WI38 (cell line): ENCODE measurements at regions not wholly inside any gene's neighbourhood (a gene's known extent, or its start where the extent isn't known, plus 50 kb on each side); places are given as distances from the start of the nearest gene placed in this dataset.

Experiments
- H3K4me3 ChIP-seq: 2 replicates; pipeline ENCODE4 v1.5.1; 2011; ENCODE audit warnings: low read depth, mild to moderate bottlenecking, control low read depth, low read length
- TF ChIP-seq, protein P1 (sequence below): IDR thresholded peaks from 2 replicates; pipeline ENCODE4 v1.5.1; 2012; ENCODE audit warnings: low read depth, mild to moderate bottlenecking, control low read depth, low read length

DNA sequence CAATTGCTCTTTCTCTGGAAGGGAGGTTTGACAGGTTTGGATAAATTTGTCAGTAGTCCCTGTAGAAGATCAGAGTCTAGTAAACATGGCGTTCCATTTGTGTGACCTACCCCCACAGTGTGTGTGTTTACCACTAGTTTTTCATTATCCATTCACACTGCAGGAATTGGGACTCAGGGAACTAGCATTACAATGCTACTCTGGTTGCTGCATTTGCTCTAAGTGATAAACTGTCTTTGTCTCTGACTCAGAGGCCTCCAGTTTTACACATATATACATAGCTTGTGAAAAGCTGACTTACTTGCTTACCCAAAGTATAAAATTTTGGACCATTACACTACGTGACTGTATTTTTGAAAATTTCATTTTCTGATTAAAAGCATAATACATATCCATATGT lies 1604.0 kb downstream of the REEP3 start:
- no peak overlapping the region for H3K4me3 ChIP-seq

DNA sequence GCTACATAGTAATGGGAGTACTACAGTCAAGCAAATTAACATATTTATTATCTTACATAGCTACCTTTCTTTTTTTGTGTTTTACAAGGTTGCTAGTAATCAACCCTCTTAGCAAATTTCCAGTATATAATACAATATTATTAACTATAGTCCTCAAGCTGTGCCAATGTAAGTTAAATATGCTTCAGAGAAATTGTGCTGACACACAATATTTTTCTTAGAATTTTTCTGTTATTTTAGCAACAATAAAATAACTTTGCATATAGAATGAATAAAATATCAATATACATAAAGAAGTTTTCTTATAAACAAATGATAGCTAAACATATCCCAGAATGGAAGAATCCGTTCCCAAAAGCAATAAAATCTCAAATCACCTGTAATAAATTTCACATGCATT lies 1605.1 kb downstream of the REEP3 start:
- TF ChIP-seq, protein P1, sequence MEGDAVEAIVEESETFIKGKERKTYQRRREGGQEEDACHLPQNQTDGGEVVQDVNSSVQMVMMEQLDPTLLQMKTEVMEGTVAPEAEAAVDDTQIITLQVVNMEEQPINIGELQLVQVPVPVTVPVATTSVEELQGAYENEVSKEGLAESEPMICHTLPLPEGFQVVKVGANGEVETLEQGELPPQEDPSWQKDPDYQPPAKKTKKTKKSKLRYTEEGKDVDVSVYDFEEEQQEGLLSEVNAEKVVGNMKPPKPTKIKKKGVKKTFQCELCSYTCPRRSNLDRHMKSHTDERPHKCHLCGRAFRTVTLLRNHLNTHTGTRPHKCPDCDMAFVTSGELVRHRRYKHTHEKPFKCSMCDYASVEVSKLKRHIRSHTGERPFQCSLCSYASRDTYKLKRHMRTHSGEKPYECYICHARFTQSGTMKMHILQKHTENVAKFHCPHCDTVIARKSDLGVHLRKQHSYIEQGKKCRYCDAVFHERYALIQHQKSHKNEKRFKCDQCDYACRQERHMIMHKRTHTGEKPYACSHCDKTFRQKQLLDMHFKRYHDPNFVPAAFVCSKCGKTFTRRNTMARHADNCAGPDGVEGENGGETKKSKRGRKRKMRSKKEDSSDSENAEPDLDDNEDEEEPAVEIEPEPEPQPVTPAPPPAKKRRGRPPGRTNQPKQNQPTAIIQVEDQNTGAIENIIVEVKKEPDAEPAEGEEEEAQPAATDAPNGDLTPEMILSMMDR: no peak
- no peak overlapping the region for H3K4me3 ChIP-seq

More for the DNA sequence above, 1604.0 kb downstream of the REEP3 start:
- TF ChIP-seq, protein P1: no peak

DNA sequence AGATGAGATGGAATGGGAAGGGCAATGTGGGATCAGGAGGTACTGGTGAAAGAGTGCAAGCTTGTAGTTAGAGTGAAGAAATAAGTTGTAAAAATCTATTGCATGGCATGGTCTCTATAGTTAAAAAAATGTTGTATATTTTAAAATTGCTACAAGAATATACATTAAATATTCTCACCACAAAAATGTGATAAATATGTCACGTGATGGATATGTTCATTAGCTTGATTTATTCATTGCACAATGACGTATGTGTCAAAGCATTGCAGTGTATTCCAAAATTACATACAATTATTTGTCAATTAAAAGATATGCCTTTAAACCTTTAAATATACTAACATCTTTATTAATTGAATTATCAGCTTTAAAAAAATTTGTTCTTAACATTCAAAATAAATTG lies 1607.1 kb downstream of the REEP3 start:
- TF ChIP-seq, protein P1: no peak
- H3K4me3 ChIP-seq: no peak overlapping the region

DNA sequence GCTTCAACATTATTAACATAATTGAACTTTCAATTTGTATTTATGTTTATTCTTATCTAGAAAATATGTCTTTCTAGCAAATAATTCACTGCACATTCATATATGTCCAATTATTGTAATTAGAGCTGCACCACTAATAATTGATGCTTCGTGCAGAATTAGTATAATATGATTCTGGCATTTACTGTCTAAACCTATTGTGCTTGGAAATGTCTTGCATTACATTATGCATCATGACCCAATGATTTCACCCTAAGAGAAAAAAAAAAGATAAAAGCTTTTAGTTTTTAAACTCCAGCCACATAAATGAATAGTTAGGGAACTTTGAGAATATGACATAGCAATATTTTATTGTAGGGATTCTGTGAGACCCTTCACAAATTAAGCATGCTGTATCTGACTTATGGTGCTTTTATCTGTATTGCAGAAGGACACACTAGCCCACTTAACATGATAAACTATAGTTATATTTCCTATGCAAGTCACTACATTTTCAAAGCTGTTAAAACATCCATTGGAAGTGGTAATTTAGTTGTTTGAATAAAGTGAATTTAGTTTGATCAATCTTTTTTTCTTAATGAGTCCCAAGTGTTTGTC lies 1609.1 kb downstream of the REEP3 start:
- TF ChIP-seq, protein P1: no peak
- no peak overlapping the region for H3K4me3 ChIP-seq

- no peak overlapping the region for H3K4me3 ChIP-seq
- TF ChIP-seq, protein P1: no peak
Observed at GRCh38 chr10:65133652-65134051, 1612.5 kb downstream of the REEP3 start.

- no peak overlapping the region for H3K4me3 ChIP-seq
- TF ChIP-seq, protein P1: no peak
Observed at GRCh38 chr10:65135508-65135907, 1614.3 kb downstream of the REEP3 start.

DNA sequence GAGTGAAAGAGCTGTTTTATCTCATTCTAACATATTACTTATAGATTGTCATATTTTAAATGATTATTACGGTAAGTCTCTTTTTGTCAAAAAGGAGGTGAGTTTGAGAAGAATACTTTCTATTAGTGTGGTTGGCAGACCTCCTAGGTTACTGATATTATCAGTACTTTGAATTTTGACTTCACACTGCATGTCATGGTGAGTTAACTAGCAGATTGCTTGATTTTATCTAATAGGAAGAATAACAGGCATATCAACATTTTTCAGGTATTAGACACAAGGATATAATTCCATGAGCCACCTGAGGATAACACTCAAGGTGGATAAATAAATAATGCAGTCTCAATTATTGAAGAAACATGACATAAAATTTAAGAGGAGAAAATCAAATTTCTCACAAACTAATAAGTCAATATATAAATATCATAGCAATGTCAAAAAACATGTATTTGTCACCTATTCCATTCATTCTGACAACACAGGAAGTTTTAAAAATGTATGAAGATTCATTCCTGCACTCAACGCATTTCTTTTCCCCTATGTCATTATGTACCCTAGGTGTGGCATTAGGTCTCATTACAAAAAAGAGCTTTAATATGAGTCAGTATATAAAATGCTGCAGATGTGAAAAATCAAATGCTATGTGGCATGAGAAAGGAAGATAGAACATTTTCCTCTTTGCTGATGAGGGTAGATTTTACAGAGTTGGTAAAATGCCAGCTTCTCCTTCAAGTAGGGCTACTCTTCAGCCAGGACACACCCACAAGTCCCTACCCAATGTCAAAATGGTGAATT lies 1621.6 kb downstream of the REEP3 start:
- H3K4me3 ChIP-seq: no peak overlapping the region
- TF ChIP-seq, protein P1: no peak
